HPDE6-E6E7 (cell line): ENCODE measurements at regions not wholly inside any gene's neighbourhood (a gene's known extent, or its start where the extent isn't known, plus 50 kb on each side); places are given as distances from the start of the nearest gene placed in this dataset.
A peak's percentile ranks its signal among the peaks of the same experiment; 100 is the strongest.

Experiments
- DNase-seq: peaks from one replicate; pipeline ENCODE4 v3.0.0; 2011; ENCODE audit warnings: missing footprints; ENCODE audit errors: extremely low spot score

DNA sequence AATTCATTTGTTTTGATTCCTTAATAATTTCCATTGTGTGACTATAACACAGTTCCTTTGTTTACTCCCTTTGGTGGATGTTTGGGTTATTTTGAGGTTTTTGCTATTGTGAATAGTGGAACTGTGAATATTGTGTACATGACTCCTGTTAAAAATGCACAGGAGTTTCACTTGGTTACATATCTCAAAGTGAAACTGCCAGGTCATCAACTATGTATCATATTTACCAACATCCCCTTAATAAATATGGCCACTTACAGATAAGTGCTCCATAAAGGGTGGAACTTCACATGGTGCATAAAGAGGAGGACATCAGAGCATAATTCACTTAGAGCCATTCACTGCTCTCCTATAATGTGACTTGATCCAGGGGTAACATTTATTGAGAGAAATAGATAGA, 328.9 kb downstream of the SEC23A start:
- DNase-seq, result no peak

DNA sequence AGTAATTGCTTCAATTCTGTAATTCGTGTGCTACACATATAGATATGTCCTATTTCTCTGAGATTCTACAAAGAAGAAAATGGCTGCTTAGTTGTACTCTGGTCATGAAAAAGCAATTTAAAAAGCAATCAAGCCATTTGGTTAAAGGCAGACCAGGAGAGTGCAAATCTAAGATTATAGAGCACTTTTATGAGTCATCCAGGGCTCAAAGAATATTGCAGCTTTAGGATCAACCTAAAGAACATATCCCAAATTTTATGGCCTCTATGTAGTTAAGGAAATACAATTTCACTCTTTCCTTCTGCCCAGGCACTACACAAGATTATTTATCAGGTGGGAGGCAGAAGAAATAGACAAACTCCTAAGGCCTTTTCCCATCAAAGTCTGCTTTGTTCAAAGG, 332.8 kb downstream of the SEC23A start:
- no peak for DNase-seq

DNA sequence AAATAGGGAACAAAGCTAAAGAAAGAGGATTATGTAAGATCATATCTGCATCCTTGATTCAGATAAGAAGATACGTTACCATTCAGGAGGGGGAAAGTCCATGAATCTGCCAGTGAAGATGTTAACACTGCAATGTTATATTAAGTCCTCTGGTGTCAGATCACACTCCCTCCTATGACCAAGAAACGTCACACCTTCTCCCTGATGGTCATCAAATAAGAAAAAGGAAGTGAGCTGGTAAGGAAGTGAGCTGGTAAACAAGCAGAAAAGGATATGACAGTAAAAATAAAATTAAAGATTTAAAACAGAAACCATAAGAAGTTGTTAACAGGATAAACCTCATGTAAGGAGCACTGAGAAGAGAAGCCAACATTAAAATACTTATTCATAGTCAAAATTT, 340.2 kb downstream of the SEC23A start:
- no peak for DNase-seq

DNA sequence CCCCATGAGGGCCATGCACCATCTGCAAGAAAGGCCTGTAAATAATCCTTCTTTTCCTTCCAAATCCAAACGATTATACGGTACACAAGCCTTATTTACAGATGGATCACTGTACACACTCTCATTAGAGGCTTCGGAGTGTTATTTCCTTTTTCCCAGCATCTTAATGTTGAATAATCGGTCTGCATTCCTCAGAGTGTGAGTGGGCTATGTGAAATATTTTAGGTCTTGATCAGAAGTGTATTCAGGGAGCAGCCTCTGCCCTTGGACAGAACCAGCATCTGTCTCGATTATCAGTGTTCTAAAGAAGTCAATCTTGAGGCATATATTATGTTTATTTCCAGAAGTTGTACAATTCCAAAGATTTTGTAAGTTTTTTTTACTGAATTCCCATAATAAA, 340.6 kb downstream of the SEC23A start:
- no peak for DNase-seq

DNA sequence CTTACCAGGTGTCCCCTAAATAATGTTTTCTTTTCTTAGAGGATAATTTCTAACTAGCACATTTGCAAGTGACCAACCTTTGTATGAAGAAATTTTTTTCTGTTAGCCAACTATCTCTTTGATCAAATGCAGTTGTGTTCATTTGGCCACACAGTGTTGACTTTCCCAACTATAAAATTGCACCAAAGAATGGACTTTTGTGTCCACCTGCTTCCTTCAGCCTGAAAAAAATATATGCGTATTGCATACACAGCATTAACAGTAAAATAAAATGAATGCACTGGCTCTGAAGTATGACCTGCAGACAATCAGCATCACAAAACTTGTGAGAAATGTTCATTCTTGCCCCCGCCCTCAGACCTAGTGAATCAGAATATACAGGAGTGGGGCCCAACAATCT, 342.0 kb downstream of the SEC23A start:
- no peak for DNase-seq

DNA sequence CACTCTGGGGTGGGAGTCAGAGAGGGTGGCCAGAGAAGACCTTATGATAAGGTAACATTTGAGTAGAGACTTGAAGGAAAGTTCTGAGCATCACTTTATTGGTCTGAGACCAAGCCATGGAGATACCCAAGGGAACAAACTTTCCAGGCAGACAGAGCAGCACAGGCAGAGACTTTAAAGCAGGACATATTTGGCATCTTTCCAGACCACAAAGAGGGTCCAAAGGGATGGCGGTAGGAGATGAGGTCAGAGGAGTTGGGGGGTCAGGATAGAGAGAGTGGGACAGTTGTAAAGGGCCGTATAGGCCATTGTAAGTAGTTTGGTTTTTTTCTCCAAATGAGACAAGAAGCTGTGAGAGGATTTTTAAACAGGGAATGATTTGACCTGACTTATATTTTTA, 344.4 kb downstream of the SEC23A start:
- DNase-seq, result no peak

DNA sequence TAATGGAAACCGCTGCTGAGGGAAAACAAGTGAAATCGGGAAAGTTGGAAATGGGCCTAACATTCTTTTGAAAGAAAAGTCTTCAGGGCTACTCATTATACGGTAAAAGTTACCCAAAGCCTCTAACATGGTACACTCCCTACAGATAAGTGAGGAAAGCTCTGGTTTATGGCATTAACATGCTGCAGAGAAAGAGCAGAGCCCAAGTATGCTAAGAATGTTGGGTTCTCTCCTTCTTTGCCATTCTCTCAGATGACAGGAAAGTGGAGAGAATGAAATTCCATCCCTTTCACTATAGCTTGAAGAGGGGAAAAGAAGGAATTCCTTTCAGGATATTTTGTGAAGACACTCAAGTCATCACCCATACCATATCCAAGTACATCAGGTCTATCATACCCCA, 348.0 kb downstream of the SEC23A start:
- no peak for DNase-seq

DNA sequence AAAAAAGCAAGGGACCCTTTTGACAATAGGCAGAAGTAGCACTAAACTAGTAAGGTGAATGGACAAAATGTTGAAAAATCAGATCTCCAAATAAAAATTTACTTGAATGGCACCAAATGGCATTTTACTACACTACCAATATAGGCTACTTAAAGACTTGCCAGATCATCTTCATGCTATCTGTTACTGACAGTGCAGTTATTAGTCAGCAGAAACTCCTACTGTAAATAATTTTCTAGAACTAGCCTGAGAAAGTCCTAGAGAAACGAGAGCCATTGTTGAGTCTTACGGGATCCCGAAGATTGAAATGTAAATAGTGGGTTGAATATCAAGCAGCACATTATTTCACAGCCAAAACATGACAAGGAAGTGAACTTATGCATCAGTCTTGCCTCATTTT, 350.3 kb downstream of the SEC23A start:
- DNase-seq, result no peak

DNA sequence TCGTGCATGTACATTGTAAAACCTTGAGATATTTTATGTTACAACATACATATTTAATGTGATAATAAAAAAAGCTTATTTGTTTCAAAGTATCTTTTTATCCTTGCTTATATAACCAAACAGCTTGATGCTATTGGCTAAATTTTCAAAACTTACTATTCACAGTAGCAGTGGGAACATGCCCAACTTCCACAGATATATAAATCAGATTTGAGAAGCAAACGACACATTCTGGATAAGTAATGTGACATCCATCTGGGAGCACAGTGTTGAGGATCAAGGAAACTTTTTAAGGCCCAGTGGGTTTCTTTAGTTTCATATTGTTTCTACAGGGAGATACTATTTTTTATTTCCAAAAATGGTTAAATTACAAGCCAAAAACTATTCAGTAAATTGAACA, 350.7 kb downstream of the SEC23A start:
- DNase-seq, result no peak

DNA sequence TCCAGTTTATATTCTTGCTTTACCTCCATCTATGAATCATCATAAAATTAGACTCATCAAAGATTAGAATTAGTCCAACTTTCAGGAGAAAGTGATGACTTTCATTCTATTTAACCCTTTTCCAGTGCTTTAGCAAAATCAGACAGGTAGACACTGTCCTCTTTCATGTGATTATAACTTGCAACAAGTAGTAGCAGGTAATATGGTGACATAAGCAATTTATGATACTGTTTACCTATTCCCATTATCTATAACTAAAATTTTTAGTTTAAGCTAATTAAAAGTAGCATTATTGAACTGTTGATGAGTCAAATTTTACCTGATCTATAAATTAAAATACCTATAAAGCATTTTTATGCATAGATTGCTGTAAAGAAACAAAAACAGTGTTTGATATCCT, 351.6 kb downstream of the SEC23A start:
- DNase-seq, result no peak

DNA sequence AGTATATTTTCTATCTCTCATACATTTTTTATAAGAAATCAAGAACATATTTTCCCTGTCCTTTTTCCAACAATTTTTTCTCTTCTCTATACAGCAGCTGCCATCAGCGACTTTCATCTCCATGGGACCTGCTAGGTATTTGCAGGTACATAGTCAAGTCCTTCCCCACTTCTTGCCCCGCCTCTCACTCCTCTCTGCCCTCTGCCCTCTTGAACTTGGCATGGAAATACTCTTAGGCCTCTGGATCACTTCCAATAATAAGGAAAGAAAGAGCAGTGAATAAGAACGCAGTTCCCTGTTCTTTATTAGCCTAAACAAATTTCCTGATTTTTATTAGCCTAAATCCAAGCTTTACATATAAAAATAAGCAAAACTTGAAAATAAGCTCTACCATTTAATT, 353.1 kb downstream of the SEC23A start:
- DNase-seq, result no peak

DNA sequence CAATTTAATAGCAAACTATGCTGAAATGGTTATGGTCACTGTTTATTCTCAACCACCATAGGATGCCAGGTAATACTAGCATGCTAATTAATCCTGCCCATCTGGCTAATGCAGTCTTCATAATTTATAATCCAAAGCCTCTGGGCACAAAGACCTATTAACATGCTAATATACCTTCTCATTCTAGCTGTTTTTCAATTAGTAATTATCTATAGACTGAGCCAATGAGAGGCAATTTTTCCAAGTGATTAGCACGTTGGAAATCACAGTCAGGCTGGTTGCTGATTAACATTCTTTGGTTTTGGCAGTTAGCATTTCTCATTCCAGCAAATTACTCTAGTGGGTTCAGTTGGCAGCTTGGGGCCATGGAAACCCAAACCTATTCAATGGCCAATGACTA, 357.2 kb downstream of the SEC23A start:
- DNase-seq, result no peak

DNA sequence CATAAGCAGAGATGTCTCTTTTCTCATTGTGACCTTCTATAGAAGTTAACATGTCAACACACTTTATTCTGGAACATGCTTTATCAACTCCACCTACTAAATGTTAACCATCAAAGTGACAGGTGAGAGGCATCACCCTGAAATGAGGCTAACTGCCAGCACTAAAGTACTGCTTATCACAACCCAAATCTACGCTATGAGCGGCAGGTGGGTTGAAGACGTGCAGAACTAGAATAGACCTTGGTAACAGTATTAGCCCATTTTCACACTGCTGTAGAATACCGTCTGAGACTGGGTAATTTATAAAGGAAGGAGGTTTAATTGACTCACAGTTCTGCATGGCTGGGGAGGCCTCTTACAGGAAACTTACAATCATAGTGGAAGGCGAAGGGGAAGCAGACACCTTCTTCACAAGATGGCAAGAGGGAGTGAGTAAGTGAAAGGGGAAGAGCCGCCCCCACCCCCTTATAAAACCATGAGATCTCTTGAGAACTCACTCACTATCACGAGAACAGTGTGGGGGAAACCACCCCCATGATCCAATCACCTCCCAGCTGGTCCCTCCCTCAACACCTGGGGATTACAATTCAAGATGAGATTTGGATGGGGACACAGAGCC, 359.0 kb downstream of the SEC23A start:
- no peak for DNase-seq

DNA sequence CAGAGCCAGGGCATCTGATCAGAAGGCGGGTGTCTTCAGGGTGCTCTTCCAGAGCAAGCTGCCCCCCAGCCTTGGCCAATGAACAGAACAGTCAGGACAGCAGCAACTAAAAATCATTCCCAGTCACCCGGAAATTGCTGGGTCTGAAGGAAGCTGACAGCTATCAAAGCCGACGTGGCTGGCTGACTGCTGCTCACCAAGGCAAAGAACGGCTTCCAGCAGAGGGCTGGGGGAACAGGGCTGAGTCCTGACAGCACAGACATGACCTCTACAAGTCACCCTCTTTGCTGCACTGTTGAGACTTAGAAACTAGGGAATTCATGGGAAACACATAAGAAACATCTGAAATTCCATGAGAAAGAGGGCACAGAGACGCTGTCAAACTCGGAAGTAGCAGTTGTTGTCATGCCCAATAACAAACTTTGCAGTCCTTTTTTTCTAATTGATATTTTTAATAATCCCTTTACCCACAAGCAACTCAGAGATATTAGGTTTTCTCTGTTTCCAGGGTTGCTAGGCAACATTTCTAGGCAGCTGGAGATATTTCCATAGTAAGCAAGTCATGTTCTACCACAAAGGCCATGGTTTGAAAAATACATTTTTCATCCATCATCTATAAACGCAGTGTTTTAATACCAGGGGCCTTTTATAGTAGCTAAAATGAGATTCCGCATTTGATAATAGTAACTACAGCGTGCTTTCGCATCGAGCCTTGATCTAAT, 365.2 kb downstream of the SEC23A start:
- no peak for DNase-seq

DNA sequence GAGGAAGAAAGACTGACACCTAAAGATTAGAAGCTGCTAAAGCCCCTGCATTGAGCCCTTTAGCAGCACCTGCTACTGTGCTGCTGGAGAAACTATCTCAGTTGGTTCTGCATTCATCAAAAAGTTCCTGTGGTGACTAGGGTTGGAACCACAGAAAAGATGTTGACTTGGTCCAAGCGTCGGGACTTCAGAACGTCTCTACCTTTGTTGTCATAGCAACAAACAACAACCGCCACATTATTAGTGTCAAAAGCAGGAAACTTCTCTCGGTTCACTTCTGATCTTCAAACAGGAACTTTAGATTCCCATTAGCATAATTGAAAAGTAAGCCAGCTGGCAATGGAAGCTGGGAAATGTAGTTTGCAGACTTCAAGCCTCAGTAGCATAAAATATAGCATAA, 368.0 kb downstream of the SEC23A start:
- DNase-seq, result no peak

DNA sequence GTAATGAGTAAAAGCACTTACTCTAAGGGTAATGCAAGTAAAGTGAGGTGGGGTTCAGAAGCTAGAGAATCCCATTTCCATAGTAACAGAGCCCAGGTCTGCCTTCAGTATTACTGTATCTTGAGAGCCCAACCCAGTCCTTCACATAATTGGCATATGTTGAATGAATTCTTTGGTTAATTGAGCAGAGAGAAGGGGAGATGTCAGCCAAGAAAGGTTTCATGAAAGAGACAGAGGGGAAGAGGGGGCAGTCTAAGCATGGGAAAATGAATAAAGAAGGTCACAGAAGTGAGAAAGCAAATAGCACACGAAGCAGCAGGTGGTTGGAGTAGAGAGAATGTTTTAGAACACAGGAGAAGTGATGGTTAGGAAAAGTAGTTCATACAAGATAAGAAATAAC, 371.1 kb downstream of the SEC23A start:
- DNase-seq, result no peak

DNA sequence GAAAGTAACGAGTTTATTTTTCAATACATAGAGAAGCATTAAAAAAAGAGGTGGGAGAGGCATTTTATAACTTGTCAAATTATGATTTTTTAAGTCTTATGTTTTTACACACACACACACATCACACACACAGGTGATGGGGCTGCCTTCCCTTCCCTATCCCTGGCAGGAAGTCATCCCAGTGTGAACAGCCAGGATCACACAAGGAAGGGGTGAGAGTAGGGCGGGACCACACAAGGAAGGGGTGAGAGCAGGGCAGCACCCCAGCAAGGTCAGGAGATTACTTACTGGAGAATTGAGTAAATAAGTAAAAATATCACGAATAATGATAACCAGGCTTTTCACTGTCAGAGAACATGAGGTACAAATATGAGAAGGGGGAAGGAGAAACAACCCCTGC, 372.6 kb downstream of the SEC23A start:
- no peak for DNase-seq

DNA sequence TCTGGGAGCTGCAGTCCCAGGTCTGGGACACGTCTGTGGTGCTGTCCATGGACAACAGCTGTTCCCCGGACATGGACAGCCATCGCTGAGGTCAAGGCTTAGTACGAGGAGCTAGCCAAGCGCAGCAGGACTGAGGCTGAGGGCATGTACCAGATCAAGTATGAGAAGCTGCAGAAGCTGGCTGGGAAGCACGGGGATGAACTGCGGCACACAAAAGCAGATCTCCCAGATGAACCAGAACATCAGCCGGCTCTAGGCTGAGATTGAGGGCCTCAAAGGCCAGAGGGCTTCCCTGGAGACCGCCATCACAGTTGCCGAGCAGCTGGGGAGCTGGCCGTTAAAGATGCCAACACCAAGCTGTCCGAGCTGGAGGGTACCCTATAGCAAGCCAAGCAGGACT, 375.3 kb downstream of the SEC23A start:
- DNase-seq, result no peak

DNA sequence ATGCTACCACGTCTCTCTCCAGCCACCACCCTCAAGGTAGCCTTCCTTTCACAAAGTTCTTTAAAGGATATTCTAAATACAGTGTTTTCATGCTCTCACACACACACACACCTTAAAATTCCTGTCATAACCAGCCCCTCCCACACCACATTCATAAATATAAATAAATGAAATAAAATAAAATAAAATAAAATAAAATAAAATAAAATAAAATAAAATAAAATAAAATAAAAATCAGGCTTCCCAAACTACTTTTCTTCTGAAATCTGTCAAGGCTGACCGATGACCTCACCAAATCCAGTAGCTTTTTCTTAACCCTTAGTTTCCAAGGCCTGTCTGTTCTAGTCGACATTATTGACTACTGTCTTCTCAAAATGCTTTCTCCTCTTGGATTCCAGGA, 378.4 kb downstream of the SEC23A start:
- DNase-seq, result no peak

DNA sequence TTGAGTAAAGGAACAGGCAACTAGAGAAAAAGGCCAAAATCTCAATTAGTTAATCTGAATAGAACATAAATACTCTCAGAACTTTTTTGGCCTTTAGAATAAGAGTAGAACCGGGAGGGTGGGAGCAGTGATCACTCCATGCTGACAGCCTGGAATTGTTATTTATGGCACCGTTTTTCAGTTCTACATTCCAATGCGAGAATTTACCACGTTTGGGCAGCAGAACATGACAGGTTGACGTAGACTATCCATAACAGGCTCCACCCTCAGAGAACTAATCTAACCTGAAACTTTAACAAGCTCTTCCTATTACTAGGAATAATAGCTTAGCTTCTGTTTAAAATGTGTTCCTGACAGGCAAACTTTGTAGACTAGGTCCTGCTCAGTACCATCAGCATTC, 379.1 kb downstream of the SEC23A start:
- DNase-seq, result no peak

DNA sequence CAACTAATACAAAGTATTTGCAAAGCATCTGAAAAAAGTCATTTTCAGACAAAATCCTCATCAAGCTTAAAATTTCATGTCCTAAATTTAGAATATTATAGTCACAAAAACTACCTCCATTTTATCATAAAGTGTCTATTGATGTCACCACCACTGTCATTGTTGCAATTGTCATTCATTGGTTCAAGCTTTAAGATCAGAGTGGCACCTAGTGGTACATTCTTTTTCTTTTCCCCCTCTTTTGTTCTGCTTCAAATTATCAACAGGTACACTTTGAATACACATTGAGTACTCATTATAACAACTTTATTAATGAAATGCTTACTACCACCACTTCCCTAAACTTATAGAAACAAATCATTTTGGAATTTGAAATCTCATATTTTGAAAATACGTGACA, 379.8 kb downstream of the SEC23A start:
- no peak for DNase-seq

DNA sequence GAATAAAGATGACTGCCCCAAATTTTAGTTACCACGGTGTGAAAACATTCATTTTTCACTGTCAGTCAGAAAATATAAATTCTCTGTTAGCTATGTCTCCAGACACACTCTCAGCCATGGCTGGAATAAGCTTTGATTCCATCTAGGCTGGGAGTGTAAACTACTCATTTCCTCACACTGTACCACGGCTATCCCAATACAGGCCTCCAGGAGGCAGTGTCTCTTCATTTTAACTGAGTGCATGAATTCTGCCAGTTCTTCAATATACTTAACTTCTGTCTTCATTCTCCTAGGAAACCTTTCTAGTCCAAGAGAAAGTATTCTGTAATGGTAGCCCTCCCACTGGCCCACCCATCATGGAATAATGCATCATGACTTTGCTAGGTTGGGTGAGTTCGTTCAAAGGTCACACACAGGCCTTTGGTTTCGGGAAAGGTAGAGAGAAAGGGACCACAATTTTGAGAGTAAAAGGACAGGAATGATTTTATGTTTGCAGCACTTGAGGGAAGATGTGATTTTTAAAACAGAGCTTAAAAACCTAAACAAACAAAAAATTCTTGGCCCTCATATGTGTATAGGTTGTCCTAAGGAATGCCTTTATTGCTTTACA, 381.1 kb downstream of the SEC23A start:
- peak; percentile 13 for DNase-seq

DNA sequence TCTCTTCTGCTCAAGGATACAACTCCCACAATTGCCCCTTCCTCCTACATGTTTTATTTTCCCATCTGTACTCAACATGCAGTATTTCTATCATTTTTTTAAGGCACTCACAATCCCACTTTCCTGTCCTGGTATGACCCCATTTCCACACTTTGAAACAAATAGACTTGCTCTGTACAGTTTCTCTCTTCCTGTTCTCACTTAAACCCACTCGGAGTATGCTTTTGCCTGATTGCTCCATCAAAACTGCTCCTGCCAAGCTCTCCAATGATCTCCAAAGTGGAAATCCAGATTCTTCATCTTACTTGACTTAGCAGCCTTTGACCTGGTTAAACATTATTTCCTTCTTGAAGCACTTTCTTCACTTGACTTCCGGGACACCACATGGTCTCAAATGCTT, 384.5 kb downstream of the SEC23A start:
- DNase-seq, result no peak

DNA sequence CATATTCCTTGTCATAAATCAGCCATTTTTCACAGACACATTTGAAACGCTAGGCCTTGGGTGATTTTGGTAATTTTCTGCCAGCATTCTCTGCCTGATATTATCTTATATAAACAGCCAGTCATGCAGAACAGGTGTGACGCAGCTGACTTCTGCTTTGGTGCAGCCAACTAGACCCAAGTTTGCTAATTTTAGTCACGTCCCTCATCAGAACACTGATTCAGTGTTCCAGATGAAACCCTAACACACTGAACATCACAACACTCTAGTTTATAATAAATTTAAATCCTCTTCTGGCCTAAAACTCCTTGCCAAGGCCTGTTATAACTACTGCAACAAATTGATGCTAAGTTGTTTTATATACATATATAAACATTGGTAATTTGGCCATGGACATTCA, 386.1 kb downstream of the SEC23A start:
- DNase-seq, result no peak
